Testis (tissue), 2 donors: ENCODE measurements at regions not wholly inside any gene's neighbourhood (a gene's known extent, or its start where the extent isn't known, plus 50 kb on each side); places are given as distances from the start of the nearest gene placed in this dataset.

ENCODE experiments used
- DNase-seq: peaks from one replicate; pipeline ENCODE4 v3.0.0-alpha.2; 2019
- H3K27ac ChIP-seq, 2 donors: fragments of 200-600 bp; sonication (generic); one replicate each; pipeline ENCODE4 v1.5.1; 2019
- H3K27me3 ChIP-seq: fragments of 200-600 bp; sonication (generic); one replicate; pipeline ENCODE4 v1.5.1; 2019
- H3K36me3 ChIP-seq: fragments of 200-600 bp; sonication (generic); one replicate; pipeline ENCODE4 v1.5.1; 2017; ENCODE audit warnings: low read depth; ENCODE audit errors: missing control alignments
- H3K4me1 ChIP-seq: fragments of 200-600 bp; sonication (generic); one replicate; pipeline ENCODE4 v1.5.1; 2019
- H3K4me3 ChIP-seq, 2 donors: fragments of 200-600 bp; sonication (generic); one replicate each; pipeline ENCODE4 v1.5.1; 2017 to 2019
- H3K9me3 ChIP-seq: fragments of 200-600 bp; sonication (generic); one replicate; pipeline ENCODE4 v1.5.1; 2017
- POLR2A ChIP-seq: fragments of 450-650 bp; IDR thresholded peaks from one replicate; pipeline ENCODE4 v1.6.1; 2017; ENCODE audit warnings: antibody characterized with exemption, mild to moderate bottlenecking, moderate library complexity
- WGBS, 2 donors: methylation state at CpG; one replicate each; pipeline ENCODE4 v1.1.5; 2018; 5-methylcytosine and 5-hydroxymethylcytosine counted together
- intact Hi-C: fragments of 100-400 bp; cut with DNase I; formaldehyde crosslinking; loops from one replicate; pipeline ENCODE4 v1.15.1; 2023; ENCODE audit warnings: low total_unique reads
- TF ChIP-seq, protein P1 (sequence below), 3 experiments: fragments of 450-650 bp in 2 of 3; fragments of 200-600 bp in 1 of 3; sonication (generic) in 1 of 3; IDR thresholded peaks; one replicate each; pipeline ENCODE4 v1.5.1; 2016 to 2019; ENCODE audit warnings: antibody characterized with exemption in 3 of 3, mild to moderate bottlenecking in 2 of 3, moderate library complexity in 1 of 3

DNA sequence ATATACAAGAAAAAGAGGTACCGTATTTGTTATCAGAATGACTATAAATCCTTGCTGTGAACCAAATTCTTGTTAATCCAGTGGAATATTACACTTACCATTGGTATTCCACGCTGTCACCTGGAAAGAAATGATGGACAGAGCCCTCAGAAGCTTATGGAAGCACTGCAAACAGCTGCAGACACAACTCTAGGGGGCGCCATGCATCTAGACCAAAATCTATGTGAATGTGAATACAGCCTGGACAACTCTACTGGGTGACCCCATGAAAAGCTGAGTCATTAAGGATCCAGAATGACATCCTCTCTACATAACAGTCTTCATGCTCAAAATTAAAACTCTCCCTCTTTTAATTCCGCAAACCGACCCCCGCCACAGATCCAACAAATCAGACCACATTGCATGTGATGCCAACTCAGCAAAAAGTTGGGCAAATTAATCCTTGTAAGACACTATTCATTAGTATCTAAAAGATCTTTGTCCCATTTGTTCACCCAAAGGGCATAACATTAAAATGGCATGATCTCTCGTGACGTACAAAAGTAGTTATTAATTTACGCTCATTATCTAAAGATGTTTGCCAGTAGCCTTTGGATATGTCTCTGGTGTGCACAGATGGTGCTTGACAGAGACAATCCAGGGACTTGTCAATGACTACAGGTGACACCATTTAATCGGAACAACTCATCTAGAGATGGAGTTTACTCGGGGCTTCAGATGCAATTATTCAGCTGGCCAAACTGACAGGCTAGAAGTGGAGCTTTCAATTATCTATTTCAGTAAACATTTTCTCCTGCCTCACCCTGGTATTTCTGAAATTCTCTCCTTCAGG lies 552.7 kb upstream of the PSMD7 start:
- TF ChIP-seq, protein P1, sequence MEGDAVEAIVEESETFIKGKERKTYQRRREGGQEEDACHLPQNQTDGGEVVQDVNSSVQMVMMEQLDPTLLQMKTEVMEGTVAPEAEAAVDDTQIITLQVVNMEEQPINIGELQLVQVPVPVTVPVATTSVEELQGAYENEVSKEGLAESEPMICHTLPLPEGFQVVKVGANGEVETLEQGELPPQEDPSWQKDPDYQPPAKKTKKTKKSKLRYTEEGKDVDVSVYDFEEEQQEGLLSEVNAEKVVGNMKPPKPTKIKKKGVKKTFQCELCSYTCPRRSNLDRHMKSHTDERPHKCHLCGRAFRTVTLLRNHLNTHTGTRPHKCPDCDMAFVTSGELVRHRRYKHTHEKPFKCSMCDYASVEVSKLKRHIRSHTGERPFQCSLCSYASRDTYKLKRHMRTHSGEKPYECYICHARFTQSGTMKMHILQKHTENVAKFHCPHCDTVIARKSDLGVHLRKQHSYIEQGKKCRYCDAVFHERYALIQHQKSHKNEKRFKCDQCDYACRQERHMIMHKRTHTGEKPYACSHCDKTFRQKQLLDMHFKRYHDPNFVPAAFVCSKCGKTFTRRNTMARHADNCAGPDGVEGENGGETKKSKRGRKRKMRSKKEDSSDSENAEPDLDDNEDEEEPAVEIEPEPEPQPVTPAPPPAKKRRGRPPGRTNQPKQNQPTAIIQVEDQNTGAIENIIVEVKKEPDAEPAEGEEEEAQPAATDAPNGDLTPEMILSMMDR (IDR thresholded peaks at IDR 0.05), result no peak
- TF ChIP-seq POLR2A, result no peak
- H3K4me1 ChIP-seq, result no peaks in the 10 kb centered on the region
- no peaks in the 10 kb centered on the region for H3K27me3 ChIP-seq
- intact Hi-C loops, result no loop called here
- no peaks in the 10 kb centered on the region for H3K36me3 ChIP-seq
- no peaks in the 10 kb centered on the region for H3K9me3 ChIP-seq
- H3K4me3 ChIP-seq, result no peak overlapping the region
- DNase-seq, result no peak
- whole genome bisulfite sequencing, 2 donors, result 83 to 85% methylated on average over 11 of the region's 11 CpGs
- no peak overlapping the region for H3K27ac ChIP-seq

DNA sequence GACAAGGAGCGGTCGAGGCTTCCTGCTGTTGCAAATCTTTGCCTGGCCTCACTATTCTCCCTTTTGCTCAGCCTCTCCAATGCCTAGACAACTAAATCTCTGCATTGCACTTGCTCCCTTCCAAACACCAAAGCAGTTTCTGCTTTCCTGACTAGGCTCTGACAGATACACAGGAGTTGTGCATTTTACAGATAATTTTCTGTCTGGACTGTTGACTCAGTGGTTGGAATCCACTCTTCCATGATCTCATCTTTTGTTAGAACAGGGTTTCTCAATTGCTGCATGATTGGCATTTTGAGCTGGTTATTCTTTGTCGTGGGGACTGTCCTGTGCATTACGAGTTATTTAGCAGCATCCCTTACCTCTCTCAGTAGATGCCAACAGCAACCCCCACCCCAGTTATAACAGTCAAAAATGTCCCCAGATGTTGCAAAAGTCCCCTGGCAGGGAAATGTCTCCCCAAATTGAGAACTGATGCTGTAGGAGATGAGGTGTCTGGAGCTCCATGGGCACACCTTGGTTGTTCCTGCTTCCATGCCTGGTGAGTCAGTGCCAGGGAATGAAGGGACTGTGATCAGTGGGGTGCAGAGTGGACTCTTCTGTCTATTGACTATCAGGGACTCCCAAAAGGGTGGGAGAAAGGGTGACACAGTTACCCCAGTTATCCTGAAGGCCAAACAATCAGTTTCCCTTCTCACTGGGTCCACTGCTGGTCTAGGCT lies 557.4 kb upstream of the PSMD7 start:
- Histone ChIP-seq H3K9me3 (no peaks in the 10 kb centered on the region), H3K27me3 (no peaks in the 10 kb centered on the region), H3K36me3 (no peaks in the 10 kb centered on the region), H3K27ac (no peak overlapping the region), H3K4me1 (no peaks in the 10 kb centered on the region), H3K4me3 (no peak overlapping the region)
- WGBS, 2 donors, result 92 to 97% methylated on average over 4 of the region's 4 CpGs
- intact Hi-C loops, result no loop called here
- no peak for TF ChIP-seq POLR2A
- TF ChIP-seq, protein P1 (IDR thresholded peaks at IDR 0.05), result no peak
- DNase-seq, result no peak

DNA sequence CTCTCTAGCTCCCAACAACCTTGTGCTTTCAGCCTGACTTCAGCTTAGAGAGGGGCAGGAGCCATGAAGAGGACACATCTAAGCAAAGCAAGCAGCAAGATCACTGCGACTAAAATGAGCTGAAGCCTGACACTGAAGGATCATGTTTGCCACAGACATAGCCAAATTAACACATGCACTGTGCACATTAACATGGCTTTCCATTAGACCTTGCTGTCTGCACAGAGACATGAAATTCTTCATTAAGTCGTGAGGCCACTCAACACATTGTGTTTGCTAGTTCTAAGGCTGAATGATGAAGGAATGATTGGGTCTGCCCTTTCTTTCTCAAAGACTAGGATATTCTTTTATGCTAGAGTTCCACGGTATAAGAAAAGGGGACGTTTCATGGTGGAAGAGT lies 558.3 kb upstream of the PSMD7 start:
- Histone ChIP-seq H3K36me3 (no peaks in the 10 kb centered on the region), H3K27ac (no peak overlapping the region), H3K4me3 (no peak overlapping the region), H3K4me1 (no peaks in the 10 kb centered on the region), H3K27me3 (no peaks in the 10 kb centered on the region), H3K9me3 (no peaks in the 10 kb centered on the region)
- intact Hi-C loops, result no loop called here
- DNase-seq, result no peak
- WGBS, 2 donors, result 81% methylated on average over 4 of the region's 4 CpGs
- TF ChIP-seq, protein P1 (IDR thresholded peaks at IDR 0.05), result no peak
- TF ChIP-seq POLR2A, result no peak

DNA sequence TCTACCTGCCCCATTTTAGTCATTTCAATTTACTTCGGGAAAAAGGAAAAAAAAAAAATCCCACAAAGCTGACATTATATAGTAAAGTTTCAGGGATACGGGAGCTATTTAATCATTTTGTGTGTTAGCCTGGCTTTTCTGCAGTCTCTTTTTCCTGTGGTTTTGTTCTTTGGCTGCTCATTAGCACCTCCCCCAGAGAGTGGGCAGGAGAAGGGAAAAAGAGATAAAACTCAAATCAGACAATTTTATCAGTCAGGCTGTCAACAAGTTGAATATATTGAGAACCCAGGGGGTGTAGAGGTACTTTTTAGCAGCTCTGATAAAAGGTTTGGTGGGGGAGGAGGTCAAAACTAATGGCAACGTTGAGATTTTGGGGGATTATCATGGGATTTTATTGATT lies 559.0 kb upstream of the PSMD7 start:
- 28 to 41% methylated on average over 3 of the region's 3 CpGs for WGBS, 2 donors
- no peak overlapping the region for H3K27ac ChIP-seq
- TF ChIP-seq, protein P1 (IDR thresholded peaks at IDR 0.05), result no peak
- no peak for TF ChIP-seq POLR2A
- DNase-seq, result no peak
- no peaks in the 10 kb centered on the region for H3K4me1 ChIP-seq
- H3K27me3 ChIP-seq, result no peaks in the 10 kb centered on the region
- no peaks in the 10 kb centered on the region for H3K9me3 ChIP-seq
- no peak overlapping the region for H3K4me3 ChIP-seq
- intact Hi-C loops, result no loop called here
- no peaks in the 10 kb centered on the region for H3K36me3 ChIP-seq
